ENCODE measurements at regions not wholly inside any gene's neighbourhood (a gene's known extent, or its start where the extent isn't known, plus 50 kb on each side); places are given as distances from the start of the nearest gene placed in this dataset.
A peak's percentile ranks its signal among the peaks of the same experiment; 100 is the strongest.
"Not testable (repeated sequence)": the region's sequence is repeated elsewhere in the genome, so short reads cannot be mapped to it uniquely, and the experiment has no call there.

GRCh38 chr22:47504962-47505361, 742.5 kb downstream of the TBC1D22A start:
- DNase-seq (ENCODE audit: low spot score) = no peak

- peak; percentile 11 for DNase-seq (ENCODE audit: low spot score)
These were observed 736.6 kb downstream of the TBC1D22A start for GRCh38 chr22:47498969-47499495.

- DNase-seq (ENCODE audit: low spot score) = peak; percentile 58
These were observed 735.2 kb downstream of the TBC1D22A start for GRCh38 chr22:47497666-47498065.

GRCh38 chr22:47495110-47495509, 732.7 kb downstream of the TBC1D22A start:
- DNase-seq (ENCODE audit: low spot score) = no peak

- DNase-seq (ENCODE audit: low spot score) = not testable (repeated sequence)
These were observed 725.7 kb downstream of the TBC1D22A start for GRCh38 chr22:47488131-47488530.

- DNase-seq (ENCODE audit: low spot score) = no peak
These were observed 724.3 kb downstream of the TBC1D22A start for GRCh38 chr22:47486569-47487312.

- peak; percentile 11 for DNase-seq (ENCODE audit: low spot score)
These were observed 722.6 kb downstream of the TBC1D22A start for GRCh38 chr22:47484960-47485569.

GRCh38 chr22:47476231-47476630, 713.8 kb downstream of the TBC1D22A start:
- no peak for DNase-seq (ENCODE audit: low spot score)

- no peak for DNase-seq (ENCODE audit: low spot score)
These were observed 712.4 kb downstream of the TBC1D22A start for GRCh38 chr22:47474895-47475294.

GRCh38 chr22:47474464-47474863, 712.0 kb downstream of the TBC1D22A start:
- DNase-seq (ENCODE audit: low spot score) = no peak

- DNase-seq (ENCODE audit: low spot score) = no peak
These were observed 710.2 kb downstream of the TBC1D22A start for GRCh38 chr22:47472636-47473035.

GRCh38 chr22:47471406-47471805, 709.0 kb downstream of the TBC1D22A start:
- DNase-seq (ENCODE audit: low spot score) = no peak

- DNase-seq (ENCODE audit: low spot score) = no peak
These were observed 703.4 kb downstream of the TBC1D22A start for GRCh38 chr22:47465809-47466208.

GRCh38 chr22:47465222-47465621, 702.8 kb downstream of the TBC1D22A start:
- DNase-seq (ENCODE audit: low spot score) = no peak

GRCh38 chr22:47463220-47463619, 700.8 kb downstream of the TBC1D22A start:
- no peak for DNase-seq (ENCODE audit: low spot score)

GRCh38 chr22:47460861-47461260, 698.4 kb downstream of the TBC1D22A start:
- no peak for DNase-seq (ENCODE audit: low spot score)

GRCh38 chr22:47460176-47460575, 697.7 kb downstream of the TBC1D22A start:
- DNase-seq (ENCODE audit: low spot score) = no peak

GRCh38 chr22:47458348-47458747, 695.9 kb downstream of the TBC1D22A start:
- DNase-seq (ENCODE audit: low spot score) = no peak

- no peak for DNase-seq (ENCODE audit: low spot score)
These were observed 695.3 kb downstream of the TBC1D22A start for GRCh38 chr22:47457509-47458300.

- DNase-seq (ENCODE audit: low spot score) = no peak
These were observed 694.6 kb downstream of the TBC1D22A start for GRCh38 chr22:47457021-47457420.

- DNase-seq (ENCODE audit: low spot score) = no peak
These were observed 693.6 kb downstream of the TBC1D22A start for GRCh38 chr22:47456031-47456430.

- DNase-seq (ENCODE audit: low spot score) = no peak
These were observed 690.6 kb downstream of the TBC1D22A start for GRCh38 chr22:47453049-47453448.

All from umbilical cord (tissue), 1 donor.